ENCODE measurements at regions not wholly inside any gene's neighbourhood (a gene's known extent, or its start where the extent isn't known, plus 50 kb on each side); places are given as distances from the start of the nearest gene placed in this dataset.
"Not testable (repeated sequence)": the region's sequence is repeated elsewhere in the genome, so short reads cannot be mapped to it uniquely, and the experiment has no call there.

GRCh38 chr2:215726070-215726469, 287.3 kb downstream of the MREG start:
- no peak for DNase-seq
- Mint-ChIP-seq H3K36me3 (ENCODE audit: unreplicated experiment) (no peaks in the 10 kb centered on the region), H3K27ac (ENCODE audit: unreplicated experiment) (no peak overlapping the region), H3K4me1 (ENCODE audit: low read depth, unreplicated experiment) (no peaks in the 10 kb centered on the region), H3K4me3 (ENCODE audit: unreplicated experiment) (no peak overlapping the region), H3K27me3 (ENCODE audit: unreplicated experiment) (no peaks in the 10 kb centered on the region), H3K9me3 (ENCODE audit: unreplicated experiment) (no peaks in the 10 kb centered on the region)
- TF ChIP-seq CTCF (IDR thresholded peaks at IDR 0.05; ENCODE audit: partially characterized antibody, unreplicated experiment), result no peak

GRCh38 chr2:215724146-215724545, 288.3 kb upstream of the FN1 start:
- H3K27me3 Mint-ChIP-seq (ENCODE audit: unreplicated experiment), result no peaks in the 10 kb centered on the region
- no peaks in the 10 kb centered on the region for H3K4me1 Mint-ChIP-seq (ENCODE audit: low read depth, unreplicated experiment)
- H3K9me3 Mint-ChIP-seq (ENCODE audit: unreplicated experiment), result no peaks in the 10 kb centered on the region
- no peak overlapping the region for H3K27ac Mint-ChIP-seq (ENCODE audit: unreplicated experiment)
- H3K4me3 Mint-ChIP-seq (ENCODE audit: unreplicated experiment), result no peak overlapping the region
- TF ChIP-seq CTCF (IDR thresholded peaks at IDR 0.05; ENCODE audit: partially characterized antibody, unreplicated experiment), result no peak
- DNase-seq, result no peak
- H3K36me3 Mint-ChIP-seq (ENCODE audit: unreplicated experiment), result no peaks in the 10 kb centered on the region

GRCh38 chr2:215723631-215724011, 287.8 kb upstream of the FN1 start:
- Mint-ChIP-seq H3K27ac (ENCODE audit: unreplicated experiment) (no peak overlapping the region), H3K4me1 (ENCODE audit: low read depth, unreplicated experiment) (no peaks in the 10 kb centered on the region), H3K4me3 (ENCODE audit: unreplicated experiment) (no peak overlapping the region), H3K36me3 (ENCODE audit: unreplicated experiment) (no peaks in the 10 kb centered on the region), H3K9me3 (ENCODE audit: unreplicated experiment) (no peaks in the 10 kb centered on the region), H3K27me3 (ENCODE audit: unreplicated experiment) (no peaks in the 10 kb centered on the region)
- no peak for DNase-seq
- TF ChIP-seq CTCF (IDR thresholded peaks at IDR 0.05; ENCODE audit: partially characterized antibody, unreplicated experiment), result no peak

GRCh38 chr2:215722986-215723630, 287.2 kb upstream of the FN1 start:
- H3K27me3 Mint-ChIP-seq (ENCODE audit: unreplicated experiment), result no peaks in the 10 kb centered on the region
- H3K4me1 Mint-ChIP-seq (ENCODE audit: low read depth, unreplicated experiment), result no peaks in the 10 kb centered on the region
- H3K27ac Mint-ChIP-seq (ENCODE audit: unreplicated experiment), result no peak overlapping the region
- DNase-seq, result no peak
- H3K9me3 Mint-ChIP-seq (ENCODE audit: unreplicated experiment), result no peaks in the 10 kb centered on the region
- no peak overlapping the region for H3K4me3 Mint-ChIP-seq (ENCODE audit: unreplicated experiment)
- H3K36me3 Mint-ChIP-seq (ENCODE audit: unreplicated experiment), result no peaks in the 10 kb centered on the region
- TF ChIP-seq CTCF (IDR thresholded peaks at IDR 0.05; ENCODE audit: partially characterized antibody, unreplicated experiment), result no peak

- Mint-ChIP-seq H3K27ac (ENCODE audit: unreplicated experiment) (no peak overlapping the region), H3K36me3 (ENCODE audit: unreplicated experiment) (no peaks in the 10 kb centered on the region), H3K4me1 (ENCODE audit: low read depth, unreplicated experiment) (no peaks in the 10 kb centered on the region), H3K27me3 (ENCODE audit: unreplicated experiment) (no peaks in the 10 kb centered on the region), H3K4me3 (ENCODE audit: unreplicated experiment) (no peak overlapping the region), H3K9me3 (ENCODE audit: unreplicated experiment) (no peaks in the 10 kb centered on the region)
- no peak for DNase-seq
- no peak for TF ChIP-seq CTCF (IDR thresholded peaks at IDR 0.05; ENCODE audit: partially characterized antibody, unreplicated experiment)
These were observed 286.3 kb upstream of the FN1 start for GRCh38 chr2:215722125-215722524.

GRCh38 chr2:215721515-215721914, 285.6 kb upstream of the FN1 start:
- H3K4me1 Mint-ChIP-seq (ENCODE audit: low read depth, unreplicated experiment); H3K27ac Mint-ChIP-seq (ENCODE audit: unreplicated experiment); H3K4me3 Mint-ChIP-seq (ENCODE audit: unreplicated experiment); H3K9me3 Mint-ChIP-seq (ENCODE audit: unreplicated experiment); H3K27me3 Mint-ChIP-seq (ENCODE audit: unreplicated experiment); H3K36me3 Mint-ChIP-seq (ENCODE audit: unreplicated experiment); DNase-seq: not testable (repeated sequence)
